Ovary (tissue), 7 donors: ENCODE measurements at regions not wholly inside any gene's neighbourhood (a gene's known extent, or its start where the extent isn't known, plus 50 kb on each side); places are given as distances from the start of the nearest gene placed in this dataset.
"Not testable (repeated sequence)": the region's sequence is repeated elsewhere in the genome, so short reads cannot be mapped to it uniquely, and the experiment has no call there.

ENCODE experiments used
- DNase-seq, 5 donors: peaks; one replicate each; pipeline ENCODE4 v3.0.0-alpha.2; 2019 to 2020
- H3K27ac ChIP-seq, 2 donors: fragments of 200-600 bp; one replicate each; pipeline versions ENCODE4 v1.5.1 to v1.8.0; 2019 to 2022
- H3K27me3 ChIP-seq: fragments of 200-600 bp; one replicate; pipeline ENCODE4 v1.8.0; 2022
- H3K36me3 ChIP-seq: fragments of 200-600 bp; sonication (generic); one replicate; pipeline ENCODE4 v1.5.1; 2019
- H3K4me1 ChIP-seq: one replicate; pipeline ENCODE4 v1.8.1; 2013; ENCODE audit warnings: mild to moderate bottlenecking, moderate library complexity; ENCODE audit not compliant: insufficient read depth
- H3K4me3 ChIP-seq: fragments of 200-600 bp; sonication (generic); one replicate; pipeline ENCODE4 v1.5.1; 2017
- H3K9me3 ChIP-seq, 2 donors: fragments of 200-600 bp in 1 of 2; sonication (generic) in 1 of 2; one replicate each; pipeline versions ENCODE4 v1.5.1 to v1.8.1; 2013 to 2019; ENCODE audit warnings: mild to moderate bottlenecking in 1 of 2, moderate library complexity in 1 of 2
- CTCF ChIP-seq, 3 donors: fragments of 450-650 bp in 2 of 3; fragments of 200-600 bp in 1 of 3; IDR thresholded peaks; one replicate each; pipeline versions ENCODE4 v1.5.1 to v1.8.0; 2016 to 2022; ENCODE audit warnings: antibody characterized with exemption in 3 of 3, mild to moderate bottlenecking in 1 of 3
- EP300 ChIP-seq: sonication (generic); formaldehyde crosslinking; IDR thresholded peaks from one replicate; pipeline ENCODE4 v1.6.1; 2017; ENCODE audit warnings: antibody characterized with exemption
- POLR2A ChIP-seq: fragments of 450-650 bp; IDR thresholded peaks from one replicate; pipeline ENCODE4 v1.6.1; 2017; ENCODE audit warnings: antibody characterized with exemption, mild to moderate bottlenecking, moderate library complexity
- WGBS, 3 donors: extraction: QIAGEN DNeasy Blood & Tissue Kit in 1 of 3; methylation state at CpG; one replicate each; pipeline versions ENCODE4 v1.1.5 to v1.1.7; 2013 to 2017; 5-methylcytosine and 5-hydroxymethylcytosine counted together
- intact Hi-C, 4 donors: fragments of 100-400 bp; cut with DNase I; formaldehyde crosslinking; loops; one replicate each; pipeline versions ENCODE4 v1.11.0 to v1.15.1; 2022 to 2023
- donor health status: DM: no; HTN: no; CAD: no; lungs with moderate emphysema.
- donor health status: DM: no; HTN: no; CAD: no.
- donor health status: Bipolar disorder and iron deficiency.
- donor health status: DM: no; HTN: no; CAD: no.
- donor health status: DM: yes; HTN: yes; CAD: no.

GRCh38 chr1:212514782-212515181, 82.1 kb downstream of the NENF start:
- 6 to 10% (median 8%) methylated on average over 28 to 36 of the region's 36 CpGs for WGBS, 3 donors
- Histone ChIP-seq H3K4me3 (no peak overlapping the region), H3K27me3 (no peaks in the 10 kb centered on the region), H3K27ac (no peak overlapping the region), H3K36me3 (no peaks in the 10 kb centered on the region), H3K9me3 (no peaks in the 10 kb centered on the region), H3K4me1 (peaks cover 3% of the 10 kb centered on the region)
- TF ChIP-seq CTCF (IDR thresholded peaks at IDR 0.05) (no peak), POLR2A (no peak), EP300 (no peak)
- intact Hi-C loops = no loop called here
- peak in 1 of 5 donors; percentile 25 for DNase-seq

- Histone ChIP-seq H3K4me1 (peaks cover 3% of the 10 kb centered on the region), H3K36me3 (no peaks in the 10 kb centered on the region), H3K27me3 (no peaks in the 10 kb centered on the region), H3K4me3 (no peak overlapping the region), H3K27ac (no peak overlapping the region), H3K9me3 (no peaks in the 10 kb centered on the region)
- no peak for TF ChIP-seq EP300
- no peak for TF ChIP-seq POLR2A
- TF ChIP-seq CTCF (IDR thresholded peaks at IDR 0.05) = no peak
- intact Hi-C loops = no loop called here
- DNase-seq = no peak
- 44 to 65% (median 62%) methylated on average over 12 of the region's 12 CpGs for WGBS, 3 donors
These were observed 82.6 kb downstream of the NENF start for GRCh38 chr1:212515329-212515760.

- H3K4me1 ChIP-seq, H3K27ac ChIP-seq, H3K4me3 ChIP-seq, H3K9me3 ChIP-seq, H3K27me3 ChIP-seq, intact Hi-C loops, DNase-seq, H3K36me3 ChIP-seq: not testable (repeated sequence)
- 87 to 93% (median 89%) methylated on average over 4 of the region's 4 CpGs for WGBS, 3 donors
These were observed 83.3 kb downstream of the NENF start for GRCh38 chr1:212516012-212516411.

GRCh38 chr1:212518188-212519054, 85.7 kb downstream of the NENF start:
- H3K27ac ChIP-seq = no peak overlapping the region
- H3K4me3 ChIP-seq = no peak overlapping the region
- TF ChIP-seq POLR2A (no peak), CTCF (IDR thresholded peaks at IDR 0.05) (no peak), EP300 (no peak)
- no peaks in the 10 kb centered on the region for H3K27me3 ChIP-seq
- intact Hi-C loops = no loop called here
- H3K4me1 ChIP-seq = peaks cover 3% of the 10 kb centered on the region
- H3K9me3 ChIP-seq = no peaks in the 10 kb centered on the region
- 57 to 60% (median 57%) methylated on average over 11 to 14 of the region's 14 CpGs for WGBS, 3 donors
- H3K36me3 ChIP-seq = no peaks in the 10 kb centered on the region
- peak in 1 of 5 donors; percentile 18 for DNase-seq

- no peaks in the 10 kb centered on the region for H3K36me3 ChIP-seq
- peaks cover 2% of the 10 kb centered on the region for H3K4me1 ChIP-seq
- no peaks in the 10 kb centered on the region for H3K27me3 ChIP-seq
- intact Hi-C loops = no loop called here
- H3K27ac ChIP-seq = no peak overlapping the region
- TF ChIP-seq POLR2A (no peak), CTCF (IDR thresholded peaks at IDR 0.05) (no peak), EP300 (no peak)
- no peaks in the 10 kb centered on the region for H3K9me3 ChIP-seq
- DNase-seq = no peak
- WGBS, 3 donors = 91 to 96% (median 94%) methylated on average over 2 of the region's 2 CpGs
- H3K4me3 ChIP-seq = no peak overlapping the region
These were observed 86.4 kb downstream of the NENF start for GRCh38 chr1:212519131-212519530.
